Vagina (tissue), 2 donors: ENCODE measurements at regions not wholly inside any gene's neighbourhood (a gene's known extent, or its start where the extent isn't known, plus 50 kb on each side); places are given as distances from the start of the nearest gene placed in this dataset.

Source experiments
- CTCF ChIP-seq, 3 experiments: fragments of 450-650 bp in 2 of 3; fragments of 200-600 bp in 1 of 3; sonication (generic) in 1 of 3; IDR thresholded peaks; one replicate each; pipeline ENCODE4 v1.5.1; 2017 to 2019; ENCODE audit warnings: antibody characterized with exemption in 3 of 3, mild to moderate bottlenecking in 2 of 3, moderate library complexity in 2 of 3
- POLR2A ChIP-seq, 2 donors: fragments of 450-650 bp; IDR thresholded peaks; one replicate each; pipeline ENCODE4 v1.6.1; 2017; ENCODE audit warnings: antibody characterized with exemption in 2 of 2, mild to moderate bottlenecking in 2 of 2, moderate library complexity in 2 of 2
- POLR2AphosphoS5 ChIP-seq, 2 donors: sonication (generic); formaldehyde crosslinking; IDR thresholded peaks; one replicate each; pipeline ENCODE4 v1.9.0; 2017; ENCODE audit warnings: antibody characterized with exemption in 2 of 2, mild to moderate bottlenecking in 2 of 2, low read depth in 1 of 2; ENCODE audit not compliant: insufficient read depth in 1 of 2

- no peak for TF ChIP-seq CTCF (IDR thresholded peaks at IDR 0.05)
- no peak for TF ChIP-seq POLR2A (IDR thresholded peaks at IDR 0.05)
- TF ChIP-seq POLR2AphosphoS5 (IDR thresholded peaks at IDR 0.05; ENCODE audit: insufficient read depth in 1 of 2, low read depth in 1 of 2): no peak
These were observed 243.5 kb downstream of the FRK start for GRCh38 chr6:115817161-115817560.
